Lower leg skin (tissue), 3 donors: ENCODE measurements at regions not wholly inside any gene's neighbourhood (a gene's known extent, or its start where the extent isn't known, plus 50 kb on each side); places are given as distances from the start of the nearest gene placed in this dataset.

Source experiments
- CTCF ChIP-seq, 3 donors: fragments of 450-650 bp; IDR thresholded peaks; one replicate each; pipeline ENCODE4 v1.5.1; 2016; ENCODE audit warnings: antibody characterized with exemption in 3 of 3, mild to moderate bottlenecking in 3 of 3, moderate library complexity in 2 of 3
- POLR2A ChIP-seq, 2 donors: fragments of 450-650 bp; IDR thresholded peaks; one replicate each; pipeline ENCODE4 v1.6.1; 2016 to 2017; ENCODE audit warnings: antibody characterized with exemption in 2 of 2, mild to moderate bottlenecking in 1 of 2, moderate library complexity in 1 of 2

GRCh38 chr15:69912116-69912515 is 185.6 kb downstream of the TLE3 start:
- TF ChIP-seq CTCF (IDR thresholded peaks at IDR 0.05) (no peak), POLR2A (IDR thresholded peaks at IDR 0.05) (no peak)
